ENCODE measurements at regions not wholly inside any gene's neighbourhood (a gene's known extent, or its start where the extent isn't known, plus 50 kb on each side); places are given as distances from the start of the nearest gene placed in this dataset.

DNA sequence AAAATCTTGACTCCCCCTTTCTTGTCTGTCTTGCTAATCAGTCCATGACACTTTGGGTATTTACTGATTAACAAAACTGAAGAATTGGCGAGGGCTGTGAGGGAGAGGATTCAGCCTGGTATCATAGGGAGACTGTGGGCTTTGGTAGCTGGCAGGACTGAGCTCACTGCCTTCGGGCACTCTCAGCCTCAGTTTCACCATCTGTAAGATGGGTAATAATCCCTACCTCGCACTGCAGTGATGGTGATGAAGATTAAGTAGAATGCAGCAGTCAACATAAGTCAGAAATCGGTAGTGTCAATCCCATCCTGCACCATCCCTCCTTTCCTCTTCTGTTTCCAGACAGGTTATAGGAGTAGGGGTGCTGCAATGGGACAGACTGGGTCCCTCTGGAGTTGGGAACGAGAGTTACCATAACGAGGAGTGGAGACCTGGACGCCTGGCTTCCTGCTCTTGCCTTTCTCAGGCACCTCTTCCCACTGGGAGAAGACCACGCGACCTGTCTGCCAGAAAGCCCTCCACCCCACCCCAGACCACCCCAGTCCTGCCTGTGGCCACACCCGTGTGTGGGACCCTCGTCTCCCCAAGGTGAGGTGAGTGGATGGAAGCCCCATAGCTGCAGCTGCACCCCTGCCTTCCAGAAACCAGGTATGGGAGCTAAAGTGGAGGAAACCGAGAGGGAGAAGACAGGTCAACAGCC is 99.1 kb downstream of the SNX5 start:
- TF ChIP-seq, protein P1, sequence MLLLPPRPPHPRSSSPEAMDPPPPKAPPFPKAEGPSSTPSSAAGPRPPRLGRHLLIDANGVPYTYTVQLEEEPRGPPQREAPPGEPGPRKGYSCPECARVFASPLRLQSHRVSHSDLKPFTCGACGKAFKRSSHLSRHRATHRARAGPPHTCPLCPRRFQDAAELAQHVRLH (tag by site-specific recombination; IDR thresholded peaks at IDR 0.05) = no peak
- TF ChIP-seq ZNF548 (tag by site-specific recombination; IDR thresholded peaks at IDR 0.05) = no peak
- TF ChIP-seq ZNF707 (tag by site-specific recombination; IDR thresholded peaks at IDR 0.05) = no peak
- TF ChIP-seq, protein P2, sequence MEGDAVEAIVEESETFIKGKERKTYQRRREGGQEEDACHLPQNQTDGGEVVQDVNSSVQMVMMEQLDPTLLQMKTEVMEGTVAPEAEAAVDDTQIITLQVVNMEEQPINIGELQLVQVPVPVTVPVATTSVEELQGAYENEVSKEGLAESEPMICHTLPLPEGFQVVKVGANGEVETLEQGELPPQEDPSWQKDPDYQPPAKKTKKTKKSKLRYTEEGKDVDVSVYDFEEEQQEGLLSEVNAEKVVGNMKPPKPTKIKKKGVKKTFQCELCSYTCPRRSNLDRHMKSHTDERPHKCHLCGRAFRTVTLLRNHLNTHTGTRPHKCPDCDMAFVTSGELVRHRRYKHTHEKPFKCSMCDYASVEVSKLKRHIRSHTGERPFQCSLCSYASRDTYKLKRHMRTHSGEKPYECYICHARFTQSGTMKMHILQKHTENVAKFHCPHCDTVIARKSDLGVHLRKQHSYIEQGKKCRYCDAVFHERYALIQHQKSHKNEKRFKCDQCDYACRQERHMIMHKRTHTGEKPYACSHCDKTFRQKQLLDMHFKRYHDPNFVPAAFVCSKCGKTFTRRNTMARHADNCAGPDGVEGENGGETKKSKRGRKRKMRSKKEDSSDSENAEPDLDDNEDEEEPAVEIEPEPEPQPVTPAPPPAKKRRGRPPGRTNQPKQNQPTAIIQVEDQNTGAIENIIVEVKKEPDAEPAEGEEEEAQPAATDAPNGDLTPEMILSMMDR (tag by site-specific recombination; IDR thresholded peaks at IDR 0.05) = no peak
- no peak for TF ChIP-seq KLF10 (tag by site-specific recombination; IDR thresholded peaks at IDR 0.05)

All from HEK293 (cell line).